Brain microvascular endothelial cell (primary cell): ENCODE measurements at regions not wholly inside any gene's neighbourhood (a gene's known extent, or its start where the extent isn't known, plus 50 kb on each side); places are given as distances from the start of the nearest gene placed in this dataset.

Experiments used
- DNase-seq: peaks from one replicate; pipeline ENCODE4 v3.0.0-alpha.2; 2020
- H3K27ac ChIP-seq: fragments of 250-450 bp; sonication (Bioruptor Pico); 2 replicates; pipeline ENCODE4 v1.5.1; 2020; ENCODE audit warnings: mild to moderate bottlenecking, moderate library complexity
- H3K27me3 ChIP-seq: fragments of 250-450 bp; sonication (Bioruptor Pico); replicated peaks from 2 replicates; pipeline ENCODE4 v1.5.1; 2020; ENCODE audit warnings: mild to moderate bottlenecking
- H3K36me3 ChIP-seq: fragments of 250-450 bp; sonication (Bioruptor Pico); replicated peaks from 2 replicates; pipeline ENCODE4 v1.5.1; 2020; ENCODE audit warnings: mild to moderate bottlenecking
- H3K4me3 ChIP-seq: 2 replicates; pipeline ENCODE4 v1.5.1; 2011; ENCODE audit warnings: low read depth, mild to moderate bottlenecking, control low read depth, low read length, moderate library complexity
- CTCF ChIP-seq: IDR thresholded peaks from 2 replicates; pipeline ENCODE4 v1.5.1; 2011; ENCODE audit warnings: low read depth, mild to moderate bottlenecking, moderate library complexity, low read length, control low read depth, inconsistent platforms; ENCODE audit errors: missing control alignments
- in situ Hi-C: cut with HindIII; loops from 2 replicates; pipeline ENCODE4 v1.10.0; 2017; ENCODE audit warnings: low sequenced_read_pairs, low pct_ligation_motif_present

DNA sequence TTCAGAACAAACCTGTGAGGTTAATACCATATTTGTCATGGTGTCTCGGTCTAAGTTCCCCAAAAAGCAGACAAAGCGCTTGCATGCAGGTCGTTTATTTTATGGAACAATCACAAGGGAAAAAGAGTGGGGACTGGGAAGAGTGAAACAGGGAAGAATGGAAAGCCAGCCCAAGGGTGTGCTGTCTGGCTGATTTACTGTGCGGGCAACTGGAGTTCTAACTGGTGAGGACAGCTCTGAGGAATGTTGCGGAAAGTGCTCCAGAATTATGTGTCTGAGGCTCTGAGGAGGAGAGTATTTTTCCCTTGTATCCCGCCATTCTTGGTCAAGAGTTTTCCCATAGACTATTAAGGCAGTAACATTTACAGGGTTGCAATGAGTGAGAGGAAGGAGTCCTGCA is 465.4 kb downstream of the RMST start:
- no peak overlapping the region for H3K4me3 ChIP-seq

GRCh38 chr12:97936165-97936564 is 473.6 kb downstream of the RMST start:
- in situ Hi-C loops = no loop called here
- no peaks in the 10 kb centered on the region for H3K36me3 ChIP-seq
- no peak for DNase-seq
- no peak for TF ChIP-seq CTCF
- H3K27ac ChIP-seq = no peak overlapping the region
- no peak overlapping the region for H3K4me3 ChIP-seq
- no peaks in the 10 kb centered on the region for H3K27me3 ChIP-seq

More for the DNA sequence above, 465.4 kb downstream of the RMST start:
- no peak overlapping the region for H3K27ac ChIP-seq
- in situ Hi-C loops = no loop called here
- H3K36me3 ChIP-seq = no peaks in the 10 kb centered on the region
- no peak for TF ChIP-seq CTCF
- H3K27me3 ChIP-seq = no peaks in the 10 kb centered on the region
- no peak for DNase-seq

GRCh38 chr12:97938031-97938430 is 475.4 kb downstream of the RMST start:
- H3K36me3 ChIP-seq = no peaks in the 10 kb centered on the region
- DNase-seq = no peak
- H3K4me3 ChIP-seq = no peak overlapping the region
- no peaks in the 10 kb centered on the region for H3K27me3 ChIP-seq
- no peak for TF ChIP-seq CTCF
- no peak overlapping the region for H3K27ac ChIP-seq
- in situ Hi-C loops = no loop called here

DNA sequence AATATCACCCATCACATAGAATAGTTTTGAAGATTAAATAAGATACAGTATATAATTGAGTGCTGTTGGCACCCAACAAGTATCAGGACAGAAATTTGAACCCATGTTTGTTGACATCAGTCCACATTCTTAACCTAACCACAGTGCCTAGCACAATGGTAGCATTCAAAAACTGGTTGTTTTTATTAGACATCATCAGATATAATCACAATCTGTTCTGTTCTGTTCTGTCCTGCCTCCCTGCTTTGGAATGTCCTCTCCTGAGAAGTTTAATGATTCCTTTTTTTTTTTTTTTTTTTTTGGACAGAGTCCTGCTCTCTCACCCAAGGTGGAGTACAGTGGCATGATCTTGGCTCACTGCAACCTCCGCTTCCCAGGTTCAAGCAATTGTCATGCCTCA is 476.6 kb downstream of the RMST start:
- no peak for DNase-seq
- no peak for TF ChIP-seq CTCF
- no peak overlapping the region for H3K4me3 ChIP-seq
- H3K27ac ChIP-seq = no peak overlapping the region
- in situ Hi-C loops = no loop called here
- H3K36me3 ChIP-seq = no peaks in the 10 kb centered on the region
- H3K27me3 ChIP-seq = no peaks in the 10 kb centered on the region

- in situ Hi-C loops = no loop called here
- no peak for DNase-seq
- no peak for TF ChIP-seq CTCF
- Histone ChIP-seq H3K4me3 (no peak overlapping the region), H3K27me3 (no peaks in the 10 kb centered on the region), H3K27ac (no peak overlapping the region), H3K36me3 (no peaks in the 10 kb centered on the region)
Observed at GRCh38 chr12:97940105-97940504, 477.5 kb downstream of the RMST start.

GRCh38 chr12:97940629-97941028 is 478.0 kb downstream of the RMST start:
- no peaks in the 10 kb centered on the region for H3K36me3 ChIP-seq
- H3K27ac ChIP-seq = no peak overlapping the region
- in situ Hi-C loops = no loop called here
- H3K27me3 ChIP-seq = no peaks in the 10 kb centered on the region
- no peak for TF ChIP-seq CTCF
- DNase-seq = no peak
- H3K4me3 ChIP-seq = no peak overlapping the region
